Keratinocyte (primary cell): ENCODE measurements at regions not wholly inside any gene's neighbourhood (a gene's known extent, or its start where the extent isn't known, plus 50 kb on each side); places are given as distances from the start of the nearest gene placed in this dataset.

Experiments used
- DNase-seq: peaks from one replicate; pipeline ENCODE4 v3.0.0-alpha.2; 2011; ENCODE audit warnings: low read depth, missing footprints, low spot score
- FAIRE-seq: peaks from 2 replicates; lab custom pipeline; 2011; peaks lifted over from hg19 to GRCh38; lab: Jason Lieb, UNC
- H2AFZ ChIP-seq: 2 replicates; pipeline ENCODE4 v1.6.0; 2012; ENCODE audit warnings: low read length, control low read depth, inconsistent platforms; ENCODE audit not compliant: control insufficient read depth
- H3K27ac ChIP-seq: 2 replicates; pipeline ENCODE4 v1.5.1; 2011; ENCODE audit warnings: low read length; ENCODE audit not compliant: control insufficient read depth, insufficient read depth
- H3K27me3 ChIP-seq: 3 replicates; pipeline ENCODE4 v1.6.0; 2011; ENCODE audit warnings: low read length; ENCODE audit not compliant: control insufficient read depth, insufficient read depth; ENCODE audit errors: extremely low read depth
- H3K36me3 ChIP-seq, 2 experiments: 2 replicates in 1 of 2; 3 replicates in 1 of 2; pipeline ENCODE4 v1.5.1; 2011; ENCODE audit warnings: low read length in 2 of 2, mild to moderate bottlenecking in 1 of 2; ENCODE audit not compliant: control insufficient read depth in 2 of 2, insufficient read depth in 2 of 2; ENCODE audit errors: extremely low read depth in 1 of 2
- H3K4me1 ChIP-seq: 3 replicates; pipeline ENCODE4 v1.5.1; 2011; ENCODE audit warnings: low read length; ENCODE audit not compliant: control insufficient read depth, insufficient read depth; ENCODE audit errors: extremely low read depth
- H3K4me2 ChIP-seq: 3 replicates; pipeline ENCODE4 v1.6.0; 2011; ENCODE audit warnings: low read depth, low read length; ENCODE audit not compliant: control insufficient read depth, insufficient read depth; ENCODE audit errors: extremely low read depth
- H3K4me3 ChIP-seq, 3 experiments: fragments of 200-600 bp in 1 of 3; sonication (generic) in 1 of 3; 2 replicates in 2 of 3; 3 replicates in 1 of 3; pipeline ENCODE4 v1.5.1; 2011 to 2016; ENCODE audit warnings: low read length in 3 of 3, mild to moderate bottlenecking in 3 of 3, control low read depth in 2 of 3, inconsistent platforms in 1 of 3, low read depth in 1 of 3, mixed read lengths in 1 of 3, mixed run types in 1 of 3, moderate library complexity in 1 of 3; ENCODE audit not compliant: control insufficient read depth in 2 of 3, insufficient read depth in 2 of 3; ENCODE audit errors: extremely low read depth in 1 of 3
- H3K79me2 ChIP-seq: 2 replicates; pipeline ENCODE4 v1.6.0; 2012; ENCODE audit warnings: low read length; ENCODE audit not compliant: control insufficient read depth, insufficient read depth
- H3K9ac ChIP-seq: 3 replicates; pipeline ENCODE4 v1.6.0; 2011; ENCODE audit warnings: low read length; ENCODE audit not compliant: control insufficient read depth, insufficient read depth; ENCODE audit errors: extremely low read depth
- H3K9me1 ChIP-seq: 3 replicates; pipeline ENCODE4 v1.6.0; 2011; ENCODE audit warnings: low read length; ENCODE audit not compliant: control insufficient read depth, insufficient read depth; ENCODE audit errors: extremely low read depth
- H3K9me3 ChIP-seq: 2 replicates; pipeline ENCODE4 v1.5.1; 2012; ENCODE audit warnings: low read depth, low read length; ENCODE audit not compliant: control insufficient read depth
- H4K20me1 ChIP-seq: 3 replicates; pipeline ENCODE4 v1.6.0; 2011; ENCODE audit warnings: low read length; ENCODE audit not compliant: control insufficient read depth, insufficient read depth; ENCODE audit errors: extremely low read depth
- CTCF ChIP-seq, 3 experiments: IDR thresholded peaks in 1 of 3; conservative IDR thresholded peaks in 1 of 3; optimal IDR thresholded peaks in 1 of 3; 2 replicates in 2 of 3; 3 replicates in 1 of 3; pipeline versions ENCODE3 to v1.5.1; 2011; ENCODE audit warnings: low read length in 3 of 3, mild to moderate bottlenecking in 3 of 3, moderate library complexity in 2 of 3, control low read depth in 1 of 3, inconsistent platforms in 1 of 3; ENCODE audit not compliant: insufficient read depth in 2 of 3; ENCODE audit errors: extremely low read depth in 1 of 3
- EZH2 ChIP-seq: IDR thresholded peaks from one replicate; pipeline ENCODE4 v1.6.1; 2012; ENCODE audit warnings: inconsistent platforms, mild to moderate bottlenecking, low read length, moderate library complexity
- dilution Hi-C: fragments of 300-500 bp; cut with MboI; formaldehyde crosslinking; loops from one replicate; pipeline ENCODE4 v1.7.0; 2020; ENCODE audit warnings: low sequenced_read_pairs; ENCODE audit not compliant: extremely low pct_ligation_motif_present

- Histone ChIP-seq H2AFZ (no peak overlapping the region), H3K4me2 (no peak overlapping the region), H3K27ac (no peak overlapping the region), H3K4me3 (no peak overlapping the region), H3K36me3 (no peaks in the 10 kb centered on the region), H3K79me2 (no peaks in the 10 kb centered on the region), H3K4me1 (no peaks in the 10 kb centered on the region), H3K9me1 (no peaks in the 10 kb centered on the region), H3K9ac (no peak overlapping the region), H3K9me3 (no peaks in the 10 kb centered on the region), H4K20me1 (no peaks in the 10 kb centered on the region), H3K27me3 (no peaks in the 10 kb centered on the region)
- dilution Hi-C loops: no loop called here
- TF ChIP-seq CTCF (optimal IDR thresholded peaks at IDR 0.05 in 1 of 3, IDR thresholded peaks at IDR 0.05 in 1 of 3, conservative IDR thresholded peaks at IDR 0.05 in 1 of 3; ENCODE audit: extremely low read depth in 1 of 3, insufficient read depth in 2 of 3, low read length in 3 of 3) (no peak), EZH2 (no peak)
- DNase-seq (no peak), FAIRE-seq (no peak)
These were observed 522.4 kb downstream of the HDGFL1 start for GRCh38 chr6:23091795-23092194.

- no peaks in the 10 kb centered on the region for H3K9me1 ChIP-seq
- DNase-seq (no peak), FAIRE-seq (no peak)
- H2AFZ ChIP-seq: no peak overlapping the region
- no peaks in the 10 kb centered on the region for H3K27me3 ChIP-seq
- H3K4me1 ChIP-seq: no peaks in the 10 kb centered on the region
- no peak overlapping the region for H3K27ac ChIP-seq
- H3K9me3 ChIP-seq: no peaks in the 10 kb centered on the region
- H3K4me3 ChIP-seq: no peak overlapping the region
- no peak for TF ChIP-seq EZH2
- TF ChIP-seq CTCF (optimal IDR thresholded peaks at IDR 0.05 in 1 of 3, IDR thresholded peaks at IDR 0.05 in 1 of 3, conservative IDR thresholded peaks at IDR 0.05 in 1 of 3; ENCODE audit: extremely low read depth in 1 of 3, insufficient read depth in 2 of 3, low read length in 3 of 3): no peak
- H3K79me2 ChIP-seq: no peaks in the 10 kb centered on the region
- dilution Hi-C loops: no loop called here
- H3K36me3 ChIP-seq: no peaks in the 10 kb centered on the region
- no peak overlapping the region for H3K9ac ChIP-seq
- no peak overlapping the region for H3K4me2 ChIP-seq
- no peaks in the 10 kb centered on the region for H4K20me1 ChIP-seq
These were observed 527.5 kb downstream of the HDGFL1 start for GRCh38 chr6:23096876-23097275.
